PC-3 (cell line): ENCODE measurements at regions not wholly inside any gene's neighbourhood (a gene's known extent, or its start where the extent isn't known, plus 50 kb on each side); places are given as distances from the start of the nearest gene placed in this dataset.
"Not testable (repeated sequence)": the region's sequence is repeated elsewhere in the genome, so short reads cannot be mapped to it uniquely, and the experiment has no call there.

Experiments
- CTCF ChIP-seq: fragments of 300-600 bp; sonication (generic); conservative IDR thresholded peaks from 2 replicates; pipeline ENCODE4 v1.5.1; 2017; ENCODE audit warnings: antibody characterized with exemption, low read depth, mild to moderate bottlenecking, low read length
- EZH2phosphoT487 ChIP-seq: fragments of 300-600 bp; sonication (generic); IDR thresholded peaks from 2 replicates; pipeline ENCODE4 v1.6.1; 2018; ENCODE audit warnings: mild to moderate bottlenecking, antibody characterized with exemption, low read length, borderline replicate concordance

GRCh38 chr3:106360901-106361300 is 492.1 kb upstream of the CBLB start:
- not testable (repeated sequence) for TF ChIP-seq CTCF, EZH2phosphoT487
